HL-60 (cell line): ENCODE measurements at regions not wholly inside any gene's neighbourhood (a gene's known extent, or its start where the extent isn't known, plus 50 kb on each side); places are given as distances from the start of the nearest gene placed in this dataset.

Source experiments
- DNase-seq, 2 experiments: peaks; one replicate each; pipeline ENCODE4 v3.0.0-alpha.2; 2010 to 2020; ENCODE audit warnings: low read depth in 1 of 2, low spot score in 1 of 2
- H3K27ac ChIP-seq: fragments of 250-450 bp; sonication (Bioruptor Pico); replicated peaks from 2 replicates; pipeline ENCODE4 v1.5.1; 2020; ENCODE audit warnings: mild to moderate bottlenecking, moderate library complexity
- H3K27me3 ChIP-seq: fragments of 250-450 bp; sonication (Bioruptor Pico); 2 replicates; pipeline ENCODE4 v1.5.1; 2021; ENCODE audit warnings: mild to moderate bottlenecking, moderate library complexity; ENCODE audit not compliant: insufficient read depth, poor library complexity, severe bottlenecking
- H3K4me3 ChIP-seq: replicated peaks from 2 replicates; pipeline ENCODE4 v1.5.1; 2011; ENCODE audit warnings: mild to moderate bottlenecking, control low read depth, low read length; ENCODE audit not compliant: insufficient read depth
- CTCF ChIP-seq: IDR thresholded peaks from one replicate; pipeline ENCODE4 v1.5.1; 2011; ENCODE audit warnings: low read length, control low read depth, inconsistent platforms; ENCODE audit not compliant: insufficient read depth
- GABPA ChIP-seq: IDR thresholded peaks from 2 replicates; pipeline ENCODE4 v1.6.1; 2012; ENCODE audit warnings: low read depth
- POLR2AphosphoS5 ChIP-seq: IDR thresholded peaks from 2 replicates; pipeline ENCODE4 v1.6.1; 2012; ENCODE audit warnings: low read depth
- SPI1 ChIP-seq: IDR thresholded peaks from 2 replicates; pipeline ENCODE4 v1.6.1; 2012; ENCODE audit warnings: low read depth, mild to moderate bottlenecking, borderline replicate concordance
- TF ChIP-seq, protein P1 (sequence below): IDR thresholded peaks from 2 replicates; pipeline ENCODE4 v1.6.1; 2012; ENCODE audit warnings: low read depth; ENCODE audit not compliant: insufficient replicate concordance

GRCh38 chr3:177574222-177574856, 377.1 kb upstream of the TBL1XR1 start:
- Histone ChIP-seq H3K27ac (no peak overlapping the region), H3K4me3 (no peak overlapping the region), H3K27me3 (no peaks in the 10 kb centered on the region)
- TF ChIP-seq GABPA: no peak
- TF ChIP-seq POLR2AphosphoS5: no peak
- TF ChIP-seq CTCF: no peak
- no peak for TF ChIP-seq SPI1
- DNase-seq: no peak

DNA sequence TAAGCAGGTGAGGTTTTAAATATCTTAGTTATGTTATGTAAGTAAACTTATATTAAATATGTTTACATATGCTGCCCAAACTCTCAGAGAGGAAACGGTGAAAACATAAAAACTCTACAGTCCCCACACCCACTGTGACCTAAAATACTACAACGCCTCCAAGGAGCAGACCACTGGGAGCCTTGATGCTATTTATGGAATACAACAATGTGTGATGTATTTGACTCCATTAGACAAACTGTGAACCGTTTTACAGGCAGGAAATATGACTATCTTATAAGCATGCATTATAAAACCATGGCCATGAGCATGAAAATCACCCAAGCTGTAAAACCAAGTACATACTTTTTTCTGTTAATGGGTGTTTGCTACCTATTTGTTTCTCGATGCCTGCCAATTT, 379.5 kb upstream of the TBL1XR1 start:
- TF ChIP-seq CTCF: no peak
- TF ChIP-seq, protein P1, sequence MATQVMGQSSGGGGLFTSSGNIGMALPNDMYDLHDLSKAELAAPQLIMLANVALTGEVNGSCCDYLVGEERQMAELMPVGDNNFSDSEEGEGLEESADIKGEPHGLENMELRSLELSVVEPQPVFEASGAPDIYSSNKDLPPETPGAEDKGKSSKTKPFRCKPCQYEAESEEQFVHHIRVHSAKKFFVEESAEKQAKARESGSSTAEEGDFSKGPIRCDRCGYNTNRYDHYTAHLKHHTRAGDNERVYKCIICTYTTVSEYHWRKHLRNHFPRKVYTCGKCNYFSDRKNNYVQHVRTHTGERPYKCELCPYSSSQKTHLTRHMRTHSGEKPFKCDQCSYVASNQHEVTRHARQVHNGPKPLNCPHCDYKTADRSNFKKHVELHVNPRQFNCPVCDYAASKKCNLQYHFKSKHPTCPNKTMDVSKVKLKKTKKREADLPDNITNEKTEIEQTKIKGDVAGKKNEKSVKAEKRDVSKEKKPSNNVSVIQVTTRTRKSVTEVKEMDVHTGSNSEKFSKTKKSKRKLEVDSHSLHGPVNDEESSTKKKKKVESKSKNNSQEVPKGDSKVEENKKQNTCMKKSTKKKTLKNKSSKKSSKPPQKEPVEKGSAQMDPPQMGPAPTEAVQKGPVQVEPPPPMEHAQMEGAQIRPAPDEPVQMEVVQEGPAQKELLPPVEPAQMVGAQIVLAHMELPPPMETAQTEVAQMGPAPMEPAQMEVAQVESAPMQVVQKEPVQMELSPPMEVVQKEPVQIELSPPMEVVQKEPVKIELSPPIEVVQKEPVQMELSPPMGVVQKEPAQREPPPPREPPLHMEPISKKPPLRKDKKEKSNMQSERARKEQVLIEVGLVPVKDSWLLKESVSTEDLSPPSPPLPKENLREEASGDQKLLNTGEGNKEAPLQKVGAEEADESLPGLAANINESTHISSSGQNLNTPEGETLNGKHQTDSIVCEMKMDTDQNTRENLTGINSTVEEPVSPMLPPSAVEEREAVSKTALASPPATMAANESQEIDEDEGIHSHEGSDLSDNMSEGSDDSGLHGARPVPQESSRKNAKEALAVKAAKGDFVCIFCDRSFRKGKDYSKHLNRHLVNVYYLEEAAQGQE: no peak
- no peak for TF ChIP-seq SPI1
- TF ChIP-seq GABPA: no peak
- no peak for TF ChIP-seq POLR2AphosphoS5
- no peak for DNase-seq
- H3K27me3 ChIP-seq: no peaks in the 10 kb centered on the region
- H3K4me3 ChIP-seq: no peak overlapping the region
- H3K27ac ChIP-seq: no peak overlapping the region

GRCh38 chr3:177578488-177578887, 381.2 kb upstream of the TBL1XR1 start:
- Histone ChIP-seq H3K4me3 (no peak overlapping the region), H3K27me3 (no peaks in the 10 kb centered on the region), H3K27ac (no peak overlapping the region)
- no peak for DNase-seq
- TF ChIP-seq, protein P1: no peak
- no peak for TF ChIP-seq GABPA

DNA sequence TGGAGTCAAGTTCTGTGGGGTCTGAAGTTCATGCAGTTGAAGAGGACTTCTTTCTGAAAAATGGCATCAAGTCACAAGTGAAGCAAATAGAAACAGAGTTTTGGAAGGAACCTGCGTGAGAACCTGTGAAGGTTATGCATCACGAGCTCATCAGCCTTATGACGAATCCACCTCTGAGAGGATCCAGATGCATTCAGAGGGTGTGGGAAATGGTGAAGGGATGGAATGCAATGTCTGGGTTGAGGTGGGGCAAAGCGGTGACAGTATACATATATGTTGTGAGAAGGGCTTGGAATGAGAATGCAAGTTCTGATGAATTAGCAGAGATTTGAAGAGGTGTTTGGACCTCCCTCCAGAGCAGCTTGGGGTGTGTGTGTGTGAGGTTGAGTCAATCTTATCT, 382.1 kb upstream of the TBL1XR1 start:
- TF ChIP-seq CTCF (no peak), GABPA (no peak)
- TF ChIP-seq, protein P1: no peak
- no peaks in the 10 kb centered on the region for H3K27me3 ChIP-seq
- H3K27ac ChIP-seq: no peak overlapping the region
- DNase-seq: no peak
- H3K4me3 ChIP-seq: no peak overlapping the region
